ENCODE measurements at regions not wholly inside any gene's neighbourhood (a gene's known extent, or its start where the extent isn't known, plus 50 kb on each side); places are given as distances from the start of the nearest gene placed in this dataset.

DNA sequence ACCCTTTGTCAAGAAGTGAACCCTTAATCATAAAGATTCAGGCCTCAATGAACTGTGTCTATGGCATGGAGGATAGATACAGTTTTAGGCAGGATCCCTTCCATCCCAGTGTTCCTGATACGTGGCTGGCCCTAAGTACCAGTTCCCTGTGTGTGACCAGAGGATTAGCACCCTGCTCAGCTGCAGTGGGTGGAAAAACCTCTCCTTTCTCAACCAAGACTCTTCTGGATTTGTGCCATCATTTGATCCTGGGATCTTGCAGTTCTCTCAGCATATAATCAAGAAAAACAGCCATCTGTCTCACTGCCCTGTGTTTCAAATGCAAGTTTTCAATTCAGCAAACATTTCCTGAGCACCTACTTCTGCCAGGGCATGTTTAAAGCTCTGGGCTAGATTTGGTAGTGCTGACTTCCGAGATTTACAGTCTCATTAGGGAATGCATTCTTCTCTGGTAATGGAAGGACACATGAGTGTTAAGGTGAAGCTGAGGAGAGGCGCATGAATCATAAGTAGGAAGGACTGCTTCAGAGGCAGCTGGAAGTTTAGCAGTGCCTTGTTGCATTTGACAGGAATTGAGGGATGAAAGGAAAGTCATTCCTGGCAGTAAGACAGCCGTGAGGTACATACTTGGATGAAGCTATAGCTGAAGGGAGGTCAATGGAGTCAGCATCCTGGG lies 388.3 kb downstream of the MFSD1 start:
- Histone ChIP-seq H3K4me1 (ENCODE audit: control insufficient read depth in 1 of 2, insufficient read depth in 2 of 2, low read length in 2 of 2) (peaks cover 4% of the 10 kb centered on the region in 2 donors), H3K36me3 (ENCODE audit: control insufficient read depth in 1 of 2, insufficient read depth in 2 of 2, low read length in 2 of 2) (no peaks in the 10 kb centered on the region), H3K9ac (ENCODE audit: low read depth in 1 of 2, low read length in 2 of 2) (no peak overlapping the region), H3K4me3 (ENCODE audit: low read depth in 1 of 2, low read length in 2 of 2) (no peak overlapping the region), H3K9me3 (ENCODE audit: control insufficient read depth in 1 of 2, low read length in 2 of 2) (no peaks in the 10 kb centered on the region), H3K27me3 (ENCODE audit: control insufficient read depth in 1 of 2, insufficient read depth in 2 of 2, low read length in 2 of 2) (no peaks in the 10 kb centered on the region), H3K27ac (ENCODE audit: low read depth, low read length) (no peak overlapping the region)

- H3K27me3 ChIP-seq (ENCODE audit: control insufficient read depth in 1 of 2, insufficient read depth in 2 of 2, low read length in 2 of 2) = no peaks in the 10 kb centered on the region
- no peak overlapping the region for H3K4me3 ChIP-seq (ENCODE audit: low read depth in 1 of 2, low read length in 2 of 2)
- no peak overlapping the region for H3K9ac ChIP-seq (ENCODE audit: low read depth in 1 of 2, low read length in 2 of 2)
- peaks cover 4% of the 10 kb centered on the region in 2 donors for H3K4me1 ChIP-seq (ENCODE audit: control insufficient read depth in 1 of 2, insufficient read depth in 2 of 2, low read length in 2 of 2)
- no peak overlapping the region for H3K27ac ChIP-seq (ENCODE audit: low read depth, low read length)
- H3K36me3 ChIP-seq (ENCODE audit: control insufficient read depth in 1 of 2, insufficient read depth in 2 of 2, low read length in 2 of 2) = no peaks in the 10 kb centered on the region
- H3K9me3 ChIP-seq (ENCODE audit: control insufficient read depth in 1 of 2, low read length in 2 of 2) = no peaks in the 10 kb centered on the region
Measured at GRCh38 chr3:159191447-159191846, 389.6 kb downstream of the MFSD1 start.

- Histone ChIP-seq H3K9ac (ENCODE audit: low read depth in 1 of 2, low read length in 2 of 2) (no peak overlapping the region), H3K27me3 (ENCODE audit: control insufficient read depth in 1 of 2, insufficient read depth in 2 of 2, low read length in 2 of 2) (no peaks in the 10 kb centered on the region), H3K36me3 (ENCODE audit: control insufficient read depth in 1 of 2, insufficient read depth in 2 of 2, low read length in 2 of 2) (no peaks in the 10 kb centered on the region), H3K4me1 (ENCODE audit: control insufficient read depth in 1 of 2, insufficient read depth in 2 of 2, low read length in 2 of 2) (no peaks in the 10 kb centered on the region), H3K4me3 (ENCODE audit: low read depth in 1 of 2, low read length in 2 of 2) (no peak overlapping the region), H3K9me3 (ENCODE audit: control insufficient read depth in 1 of 2, low read length in 2 of 2) (no peaks in the 10 kb centered on the region), H3K27ac (ENCODE audit: low read depth, low read length) (no peak overlapping the region)
Measured at GRCh38 chr3:159196359-159196758, 394.5 kb downstream of the MFSD1 start.

DNA sequence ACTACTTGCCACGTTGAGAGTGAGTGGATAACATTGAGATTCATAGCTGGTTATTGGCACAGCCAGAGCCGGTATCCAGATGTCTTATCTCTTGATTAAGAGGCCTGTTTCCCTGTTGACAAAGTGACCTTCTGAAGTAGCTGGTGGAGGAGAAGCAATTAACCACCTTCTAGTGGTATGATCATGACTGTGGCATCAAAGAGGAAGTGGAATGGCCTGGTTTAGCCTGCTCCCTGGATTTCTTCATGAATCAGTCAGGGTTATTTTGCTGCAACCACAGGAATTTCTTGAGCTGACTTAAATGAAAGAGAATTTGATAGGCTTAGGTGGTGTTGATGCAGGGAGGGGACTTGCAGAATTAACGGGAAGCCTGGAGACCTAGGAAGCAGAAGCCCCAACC lies 398.3 kb downstream of the MFSD1 start:
- H3K9ac ChIP-seq (ENCODE audit: low read depth in 1 of 2, low read length in 2 of 2) = no peak overlapping the region
- no peaks in the 10 kb centered on the region for H3K9me3 ChIP-seq (ENCODE audit: control insufficient read depth in 1 of 2, low read length in 2 of 2)
- no peaks in the 10 kb centered on the region for H3K27me3 ChIP-seq (ENCODE audit: control insufficient read depth in 1 of 2, insufficient read depth in 2 of 2, low read length in 2 of 2)

GRCh38 chr3:159208050-159208449 lies 406.2 kb downstream of the MFSD1 start:
- Histone ChIP-seq H3K9ac (ENCODE audit: low read depth in 1 of 2, low read length in 2 of 2) (no peak overlapping the region), H3K27me3 (ENCODE audit: control insufficient read depth in 1 of 2, insufficient read depth in 2 of 2, low read length in 2 of 2) (no peaks in the 10 kb centered on the region), H3K9me3 (ENCODE audit: control insufficient read depth in 1 of 2, low read length in 2 of 2) (no peaks in the 10 kb centered on the region), H3K4me1 (ENCODE audit: control insufficient read depth in 1 of 2, insufficient read depth in 2 of 2, low read length in 2 of 2) (no peaks in the 10 kb centered on the region), H3K36me3 (ENCODE audit: control insufficient read depth in 1 of 2, insufficient read depth in 2 of 2, low read length in 2 of 2) (no peaks in the 10 kb centered on the region), H3K27ac (ENCODE audit: low read depth, low read length) (no peak overlapping the region), H3K4me3 (ENCODE audit: low read depth in 1 of 2, low read length in 2 of 2) (no peak overlapping the region)

More for the DNA sequence above, 398.3 kb downstream of the MFSD1 start:
- Histone ChIP-seq H3K36me3 (ENCODE audit: control insufficient read depth in 1 of 2, insufficient read depth in 2 of 2, low read length in 2 of 2) (no peaks in the 10 kb centered on the region), H3K27ac (ENCODE audit: low read depth, low read length) (no peak overlapping the region), H3K4me3 (ENCODE audit: low read depth in 1 of 2, low read length in 2 of 2) (no peak overlapping the region), H3K4me1 (ENCODE audit: control insufficient read depth in 1 of 2, insufficient read depth in 2 of 2, low read length in 2 of 2) (no peaks in the 10 kb centered on the region)

DNA sequence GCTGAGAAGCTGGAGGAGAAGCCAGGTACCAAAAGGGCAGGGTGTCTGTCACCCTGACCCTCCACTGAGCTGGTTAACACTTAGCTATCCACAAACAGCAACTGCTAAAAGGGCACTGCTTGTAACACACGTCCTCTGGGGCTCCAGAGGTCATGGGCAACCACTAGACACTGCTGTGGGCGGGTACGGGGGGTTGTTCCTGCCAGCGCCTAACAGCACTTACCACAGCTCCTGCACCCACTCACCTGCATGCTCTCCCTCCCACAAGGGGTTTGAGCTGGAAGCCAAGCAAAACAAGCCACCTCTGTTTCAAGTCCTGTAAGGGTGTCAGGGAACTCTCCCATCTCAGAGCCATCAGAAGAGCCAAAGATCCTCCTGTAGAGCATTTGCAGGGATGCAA lies 407.6 kb downstream of the MFSD1 start:
- no peaks in the 10 kb centered on the region for H3K27me3 ChIP-seq (ENCODE audit: control insufficient read depth in 1 of 2, insufficient read depth in 2 of 2, low read length in 2 of 2)
- no peaks in the 10 kb centered on the region for H3K4me1 ChIP-seq (ENCODE audit: control insufficient read depth in 1 of 2, insufficient read depth in 2 of 2, low read length in 2 of 2)
- no peak overlapping the region for H3K27ac ChIP-seq (ENCODE audit: low read depth, low read length)
- no peak overlapping the region for H3K4me3 ChIP-seq (ENCODE audit: low read depth in 1 of 2, low read length in 2 of 2)
- no peaks in the 10 kb centered on the region for H3K9me3 ChIP-seq (ENCODE audit: control insufficient read depth in 1 of 2, low read length in 2 of 2)
- no peaks in the 10 kb centered on the region for H3K36me3 ChIP-seq (ENCODE audit: control insufficient read depth in 1 of 2, insufficient read depth in 2 of 2, low read length in 2 of 2)
- no peak overlapping the region for H3K9ac ChIP-seq (ENCODE audit: low read depth in 1 of 2, low read length in 2 of 2)

- H3K4me3 ChIP-seq (ENCODE audit: low read depth in 1 of 2, low read length in 2 of 2) = no peak overlapping the region
- no peaks in the 10 kb centered on the region for H3K36me3 ChIP-seq (ENCODE audit: control insufficient read depth in 1 of 2, insufficient read depth in 2 of 2, low read length in 2 of 2)
- no peak overlapping the region for H3K9ac ChIP-seq (ENCODE audit: low read depth in 1 of 2, low read length in 2 of 2)
- no peaks in the 10 kb centered on the region for H3K27me3 ChIP-seq (ENCODE audit: control insufficient read depth in 1 of 2, insufficient read depth in 2 of 2, low read length in 2 of 2)
- no peak overlapping the region for H3K27ac ChIP-seq (ENCODE audit: low read depth, low read length)
- H3K4me1 ChIP-seq (ENCODE audit: control insufficient read depth in 1 of 2, insufficient read depth in 2 of 2, low read length in 2 of 2) = no peaks in the 10 kb centered on the region
- H3K9me3 ChIP-seq (ENCODE audit: control insufficient read depth in 1 of 2, low read length in 2 of 2) = no peaks in the 10 kb centered on the region
Measured at GRCh38 chr3:159210336-159210735, 408.5 kb downstream of the MFSD1 start.

- no peaks in the 10 kb centered on the region for H3K27me3 ChIP-seq (ENCODE audit: control insufficient read depth in 1 of 2, insufficient read depth in 2 of 2, low read length in 2 of 2)
- no peak overlapping the region for H3K27ac ChIP-seq (ENCODE audit: low read depth, low read length)
- no peaks in the 10 kb centered on the region for H3K4me1 ChIP-seq (ENCODE audit: control insufficient read depth in 1 of 2, insufficient read depth in 2 of 2, low read length in 2 of 2)
- no peaks in the 10 kb centered on the region for H3K36me3 ChIP-seq (ENCODE audit: control insufficient read depth in 1 of 2, insufficient read depth in 2 of 2, low read length in 2 of 2)
- no peak overlapping the region for H3K9ac ChIP-seq (ENCODE audit: low read depth in 1 of 2, low read length in 2 of 2)
- H3K9me3 ChIP-seq (ENCODE audit: control insufficient read depth in 1 of 2, low read length in 2 of 2) = no peaks in the 10 kb centered on the region
- H3K4me3 ChIP-seq (ENCODE audit: low read depth in 1 of 2, low read length in 2 of 2) = no peak overlapping the region
Measured at GRCh38 chr3:159216311-159216710, 414.5 kb downstream of the MFSD1 start.

DNA sequence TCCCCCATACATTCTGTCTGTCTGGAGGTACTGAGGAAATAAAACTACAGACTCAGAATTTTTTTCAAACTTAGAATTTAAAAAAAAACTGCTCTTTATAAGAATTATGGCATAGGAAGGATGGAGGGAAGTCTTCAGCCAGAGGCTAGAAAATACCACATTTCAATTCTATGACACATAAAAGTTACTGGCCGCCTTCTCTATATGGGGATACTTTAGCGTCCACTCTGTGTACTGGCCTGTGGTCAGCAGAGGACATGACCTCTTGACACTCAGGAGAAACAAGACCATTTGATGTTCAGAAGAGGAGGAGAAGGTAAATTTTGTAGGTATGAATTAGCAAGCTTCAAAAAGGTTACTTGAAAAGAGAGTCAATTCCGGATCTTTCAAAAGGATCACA lies 417.4 kb downstream of the MFSD1 start:
- Histone ChIP-seq H3K4me3 (ENCODE audit: low read depth in 1 of 2, low read length in 2 of 2) (no peak overlapping the region), H3K9ac (ENCODE audit: low read depth in 1 of 2, low read length in 2 of 2) (no peak overlapping the region), H3K4me1 (ENCODE audit: control insufficient read depth in 1 of 2, insufficient read depth in 2 of 2, low read length in 2 of 2) (no peaks in the 10 kb centered on the region), H3K9me3 (ENCODE audit: control insufficient read depth in 1 of 2, low read length in 2 of 2) (no peaks in the 10 kb centered on the region), H3K27ac (ENCODE audit: low read depth, low read length) (no peak overlapping the region), H3K27me3 (ENCODE audit: control insufficient read depth in 1 of 2, insufficient read depth in 2 of 2, low read length in 2 of 2) (no peaks in the 10 kb centered on the region), H3K36me3 (ENCODE audit: control insufficient read depth in 1 of 2, insufficient read depth in 2 of 2, low read length in 2 of 2) (no peaks in the 10 kb centered on the region)

- H3K4me1 ChIP-seq (ENCODE audit: control insufficient read depth in 1 of 2, insufficient read depth in 2 of 2, low read length in 2 of 2) = no peaks in the 10 kb centered on the region
- no peaks in the 10 kb centered on the region for H3K36me3 ChIP-seq (ENCODE audit: control insufficient read depth in 1 of 2, insufficient read depth in 2 of 2, low read length in 2 of 2)
- no peak overlapping the region for H3K4me3 ChIP-seq (ENCODE audit: low read depth in 1 of 2, low read length in 2 of 2)
- H3K27me3 ChIP-seq (ENCODE audit: control insufficient read depth in 1 of 2, insufficient read depth in 2 of 2, low read length in 2 of 2) = no peaks in the 10 kb centered on the region
- no peaks in the 10 kb centered on the region for H3K9me3 ChIP-seq (ENCODE audit: control insufficient read depth in 1 of 2, low read length in 2 of 2)
- H3K9ac ChIP-seq (ENCODE audit: low read depth in 1 of 2, low read length in 2 of 2) = no peak overlapping the region
- H3K27ac ChIP-seq (ENCODE audit: low read depth, low read length) = no peak overlapping the region
Measured at GRCh38 chr3:159221335-159221734, 419.5 kb downstream of the MFSD1 start.
